ENCODE measurements at regions not wholly inside any gene's neighbourhood (a gene's known extent, or its start where the extent isn't known, plus 50 kb on each side); places are given as distances from the start of the nearest gene placed in this dataset.

DNA sequence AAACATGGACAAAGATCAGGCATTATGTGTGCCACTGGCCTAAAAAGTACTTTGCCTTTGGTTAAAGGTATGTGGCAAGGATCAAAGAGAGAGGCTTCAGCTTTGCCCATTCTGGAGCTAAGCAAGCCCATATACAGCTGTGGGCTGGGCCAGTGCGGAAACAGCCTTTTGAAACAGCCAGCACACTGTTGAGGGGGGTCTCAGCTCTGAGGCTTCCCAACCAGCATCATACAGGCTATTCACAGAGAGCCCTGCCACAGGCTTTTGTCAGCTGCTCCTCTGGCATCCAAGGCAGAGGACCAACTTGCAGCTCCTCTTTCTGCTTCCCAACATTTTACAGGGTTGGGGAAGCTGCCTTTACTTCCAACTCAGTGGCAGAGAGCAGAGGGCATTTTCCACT is 63.2 kb upstream of the FOXB1 start:
- DNase-seq (ENCODE audit: low spot score), result no peak
- TF ChIP-seq CTCF (IDR thresholded peaks at IDR 0.05; ENCODE audit: extremely low read depth, missing control alignments), result no peak

DNA sequence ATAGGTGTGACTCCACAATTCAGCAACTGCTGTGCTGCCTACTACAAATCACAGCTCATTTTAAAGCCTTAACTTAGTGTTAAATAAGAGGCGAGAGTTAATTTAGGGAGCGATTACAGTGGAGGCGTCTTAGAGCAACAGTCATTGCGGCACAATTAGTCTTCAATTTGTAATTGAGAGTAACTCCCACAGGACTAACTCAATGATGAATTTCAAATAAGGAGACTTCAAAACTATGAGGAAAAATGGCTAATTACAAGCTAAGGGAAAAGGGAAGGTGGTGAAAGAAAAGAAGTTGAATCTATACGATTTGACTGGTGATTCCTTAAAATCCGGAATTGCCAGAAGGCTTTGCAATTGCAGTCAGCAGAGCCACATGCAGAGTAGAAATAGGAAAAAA is 63.7 kb upstream of the FOXB1 start:
- no peak for DNase-seq (ENCODE audit: low spot score)
- no peak for TF ChIP-seq CTCF (IDR thresholded peaks at IDR 0.05; ENCODE audit: extremely low read depth, missing control alignments)

DNA sequence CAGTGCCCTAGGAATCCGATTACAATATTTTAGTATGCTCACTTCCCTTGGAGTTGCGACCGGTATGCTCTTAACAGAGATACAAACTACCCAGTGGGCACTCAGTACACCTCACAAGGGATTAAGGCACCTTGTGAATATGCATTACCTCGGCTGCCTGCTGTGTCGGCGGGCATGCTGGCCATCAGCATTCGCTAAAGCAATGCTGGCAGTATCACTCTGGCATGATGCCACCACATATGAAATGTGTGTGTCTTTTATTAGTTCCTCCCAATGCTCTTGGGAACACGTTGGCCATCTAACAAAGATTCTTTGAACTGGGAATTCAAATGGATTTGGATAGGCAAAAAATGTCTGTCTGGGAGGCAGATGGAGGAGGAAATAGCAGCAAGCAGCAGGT is 67.4 kb upstream of the FOXB1 start:
- DNase-seq (ENCODE audit: low spot score), result no peak
- TF ChIP-seq CTCF (IDR thresholded peaks at IDR 0.05; ENCODE audit: extremely low read depth, missing control alignments), result no peak

DNA sequence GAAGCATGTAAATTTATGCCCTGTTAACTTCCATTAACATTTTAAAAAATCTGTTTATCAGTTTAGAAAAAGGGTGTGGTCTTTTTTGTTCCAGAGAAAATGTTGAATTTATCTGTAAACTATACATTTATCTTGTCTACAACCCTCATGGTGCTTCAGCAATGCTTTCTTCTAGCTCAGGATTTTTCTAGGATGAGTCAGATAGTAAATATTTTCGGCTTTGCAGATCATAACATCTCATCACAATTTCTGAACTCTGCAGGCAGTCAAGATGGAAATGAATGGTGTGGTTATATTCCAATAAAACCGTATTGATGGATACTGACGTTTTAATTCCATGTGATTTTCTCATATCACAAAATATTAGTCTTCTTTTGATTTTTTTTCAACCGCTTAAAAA is 70.5 kb upstream of the FOXB1 start:
- no peak for TF ChIP-seq CTCF (IDR thresholded peaks at IDR 0.05; ENCODE audit: extremely low read depth, missing control alignments)
- no peak for DNase-seq (ENCODE audit: low spot score)

GRCh38 chr15:59931646-59932261 is 72.4 kb upstream of the FOXB1 start:
- no peak for DNase-seq (ENCODE audit: low spot score)
- no peak for TF ChIP-seq CTCF (IDR thresholded peaks at IDR 0.05; ENCODE audit: extremely low read depth, missing control alignments)

DNA sequence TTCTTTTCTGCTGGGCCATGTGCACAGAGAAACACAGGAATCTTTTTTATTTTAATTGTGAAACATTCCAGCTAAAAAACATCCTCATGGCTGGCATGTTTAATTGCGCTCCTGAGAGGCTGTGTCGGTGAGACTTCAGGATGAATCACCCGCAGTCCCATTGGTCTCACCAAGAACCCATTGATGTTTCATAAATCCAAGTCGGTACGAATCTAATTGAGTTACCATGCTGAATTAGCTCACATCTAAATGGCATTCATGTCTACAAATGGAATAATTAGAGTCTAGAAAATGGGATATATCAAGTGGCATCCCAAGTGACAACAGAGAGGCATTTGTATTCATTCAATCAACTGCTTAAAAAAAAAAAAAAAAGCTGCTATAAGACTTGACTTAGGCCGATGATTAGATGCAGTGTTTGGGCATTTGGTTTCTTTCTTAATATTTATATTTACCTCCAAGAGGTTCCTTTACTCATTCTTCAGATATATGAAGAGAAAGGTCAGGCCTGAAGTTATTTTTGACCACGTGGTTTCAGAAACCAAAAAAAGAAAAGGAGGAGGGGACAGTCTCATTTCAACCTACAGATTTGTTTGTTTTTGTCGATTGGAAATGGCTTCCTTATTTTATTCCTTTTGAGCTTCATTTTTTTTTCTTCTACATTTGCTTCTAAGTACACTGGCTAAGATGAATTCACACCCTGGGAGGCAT is 79.1 kb upstream of the FOXB1 start:
- DNase-seq (ENCODE audit: low spot score), result no peak
- TF ChIP-seq CTCF (IDR thresholded peaks at IDR 0.05; ENCODE audit: extremely low read depth, missing control alignments), result no peak

- no peak for DNase-seq (ENCODE audit: low spot score)
- TF ChIP-seq CTCF (IDR thresholded peaks at IDR 0.05; ENCODE audit: extremely low read depth, missing control alignments), result no peak
These were observed 80.0 kb upstream of the FOXB1 start for GRCh38 chr15:59924096-59924495.

Measured in GM20000 (cell line).